ENCODE measurements at regions not wholly inside any gene's neighbourhood (a gene's known extent, or its start where the extent isn't known, plus 50 kb on each side); places are given as distances from the start of the nearest gene placed in this dataset.
"Not testable (repeated sequence)": the region's sequence is repeated elsewhere in the genome, so short reads cannot be mapped to it uniquely, and the experiment has no call there.

DNA sequence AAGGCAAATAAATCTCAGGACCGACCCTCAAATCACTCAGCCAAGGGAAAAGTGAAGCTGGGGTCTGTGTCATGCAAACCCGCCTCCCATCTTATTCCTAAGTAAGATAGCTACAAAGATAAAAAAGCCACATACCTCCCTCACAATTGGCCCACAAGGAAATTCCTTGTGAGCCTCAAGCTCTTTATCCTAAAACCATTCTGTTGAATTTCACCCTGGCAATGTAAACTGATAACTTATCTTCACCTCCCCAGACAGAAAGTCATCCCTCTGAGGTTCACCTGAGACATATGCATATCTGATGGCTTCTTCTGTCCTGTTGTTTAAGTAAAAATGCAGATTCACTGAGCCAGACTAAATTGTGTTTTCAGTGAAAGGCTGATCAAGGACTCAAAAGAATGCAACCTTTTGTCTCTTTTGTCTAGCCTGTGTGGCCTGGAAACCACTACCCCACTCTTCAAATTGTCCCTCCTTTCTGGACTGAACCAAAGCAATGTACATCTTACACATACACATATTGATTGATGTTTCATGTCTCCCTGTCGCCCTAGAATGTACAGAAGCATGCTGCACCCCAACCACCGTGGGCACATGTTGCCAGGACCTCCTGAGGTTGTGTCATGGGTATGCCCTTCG lies 91.3 kb downstream of the MFAP3L start:
- DNase-seq (ENCODE audit: insufficient read length, low spot score) (no peak), FAIRE-seq (peak; percentile 42)

DNA sequence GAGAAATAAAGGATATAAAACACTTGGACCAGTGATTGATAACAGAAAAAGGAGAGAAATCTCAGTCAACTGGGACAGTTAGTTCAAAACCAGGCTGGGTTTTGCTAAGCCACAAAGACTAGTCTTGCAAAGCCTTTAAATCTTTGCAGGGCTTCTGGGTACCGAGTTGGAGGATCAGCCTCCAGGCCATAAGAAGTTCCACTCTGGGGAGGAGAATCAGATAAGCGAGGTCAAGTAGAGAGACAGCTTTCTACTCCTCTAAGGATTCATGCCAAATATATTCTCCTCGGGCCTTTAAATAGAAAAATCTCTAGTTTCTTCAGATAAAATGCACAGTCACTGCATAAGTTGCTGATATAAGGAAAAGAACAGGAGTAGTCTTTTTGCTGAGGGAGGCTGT lies 92.7 kb downstream of the MFAP3L start:
- FAIRE-seq (no peak), DNase-seq (ENCODE audit: insufficient read length, low spot score) (no peak)

DNA sequence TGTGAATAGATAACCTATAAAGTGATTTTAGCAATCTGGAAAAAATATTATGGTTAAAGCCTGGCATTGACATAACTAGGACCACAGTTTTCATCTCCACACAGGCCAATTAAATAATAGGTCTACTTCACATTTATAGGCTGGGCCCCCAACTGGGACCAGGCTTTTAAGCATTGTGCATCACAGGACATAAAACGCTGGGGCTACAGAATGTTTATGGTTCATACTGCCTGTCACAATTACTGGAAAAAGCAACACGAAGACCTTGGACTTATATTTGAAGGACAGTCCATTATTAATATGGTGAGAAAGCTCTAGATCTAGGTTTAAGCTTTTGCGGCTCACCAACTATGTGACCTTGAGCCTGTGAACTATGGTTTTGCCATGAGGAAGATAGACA lies 94.2 kb downstream of the MFAP3L start:
- FAIRE-seq (no peak), DNase-seq (ENCODE audit: insufficient read length, low spot score) (no peak)

DNA sequence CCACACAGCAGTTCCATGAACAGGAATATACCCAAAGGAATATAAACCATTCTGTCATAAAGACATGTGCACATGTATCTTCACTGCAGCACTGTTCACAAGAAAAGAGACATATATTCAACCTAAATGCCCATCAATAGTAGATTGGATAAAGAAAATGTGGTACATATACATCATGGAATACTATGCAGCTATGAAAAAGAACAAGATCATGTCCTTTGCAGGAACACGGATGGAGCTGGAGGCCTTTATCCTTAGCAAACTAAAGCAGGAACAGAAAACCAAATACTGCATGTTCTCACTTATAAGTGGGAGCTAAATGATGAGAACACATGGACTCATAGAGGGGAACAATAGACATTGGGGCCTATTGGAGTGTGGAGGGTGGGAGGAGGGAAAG lies 95.4 kb downstream of the MFAP3L start:
- FAIRE-seq; DNase-seq (ENCODE audit: insufficient read length, low spot score): not testable (repeated sequence)

DNA sequence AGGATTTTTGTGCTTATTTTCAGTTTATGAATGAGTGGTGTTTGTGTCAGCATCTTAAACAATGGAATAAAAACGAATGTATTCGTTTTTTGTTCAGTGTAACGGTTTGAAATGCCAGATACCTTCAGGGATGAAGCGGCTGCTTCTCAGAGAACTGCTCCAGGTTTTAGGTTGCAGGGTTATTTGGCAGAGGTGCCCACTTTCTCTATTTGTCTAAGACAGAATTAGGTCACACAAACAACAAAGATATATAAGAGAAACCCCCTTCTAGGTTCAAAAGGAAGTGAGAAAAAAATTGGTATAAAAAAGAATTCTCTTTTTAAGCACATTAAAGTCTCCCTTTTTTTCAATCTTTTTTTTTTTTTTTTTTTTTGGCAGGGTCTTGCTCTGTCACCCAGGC lies 98.9 kb downstream of the MFAP3L start:
- FAIRE-seq (no peak), DNase-seq (ENCODE audit: insufficient read length, low spot score) (no peak)

DNA sequence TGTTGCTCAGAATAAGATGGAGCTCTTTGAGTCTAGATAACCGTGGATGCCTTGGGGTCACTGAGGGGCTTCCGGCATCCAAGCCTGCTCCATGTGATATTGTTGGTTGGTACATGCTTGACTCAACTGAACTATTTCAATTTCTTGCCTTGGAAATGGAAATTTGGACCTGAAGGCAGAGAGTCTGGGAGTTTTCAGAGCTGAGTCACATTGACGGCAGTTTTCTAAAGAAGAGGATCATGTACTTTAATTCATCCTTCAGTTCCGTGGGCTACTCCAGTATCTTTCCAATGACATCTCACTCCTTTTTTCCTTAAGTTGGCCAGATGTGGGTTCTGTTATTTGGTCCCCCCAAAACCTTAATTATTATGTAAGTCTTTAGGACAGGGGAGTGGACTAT lies 100.5 kb downstream of the MFAP3L start:
- FAIRE-seq (no peak), DNase-seq (ENCODE audit: insufficient read length, low spot score) (no peak)

DNA sequence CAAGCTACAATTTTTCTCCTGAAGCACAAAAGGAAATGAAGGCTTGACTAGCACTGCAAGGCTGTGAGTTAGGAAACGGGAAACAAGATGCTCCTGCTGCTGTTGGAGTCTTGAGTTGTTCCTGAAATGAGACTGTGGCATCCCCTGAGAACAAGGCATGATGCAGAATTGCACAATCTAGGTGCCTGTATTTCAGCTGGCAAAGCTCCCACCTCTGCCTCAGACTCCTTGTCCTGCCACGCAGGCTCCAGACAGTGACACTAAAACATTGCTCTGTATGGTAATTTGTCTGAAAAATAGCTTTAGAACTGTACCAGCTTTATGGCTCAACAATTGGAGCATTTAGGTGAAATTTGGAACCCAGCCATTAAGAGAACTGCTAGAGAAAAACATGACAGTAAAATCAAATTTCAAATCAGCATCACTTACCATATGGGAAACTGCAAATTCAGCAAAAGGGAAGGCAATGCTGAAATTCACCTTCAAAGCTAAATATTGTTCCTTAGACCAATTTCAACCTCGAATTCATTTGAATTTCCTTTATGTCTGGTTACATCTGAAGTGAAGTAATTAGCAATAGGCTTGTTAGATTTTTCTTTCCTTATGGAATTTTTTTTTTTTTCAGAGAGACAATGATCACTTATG lies 103.4 kb downstream of the MFAP3L start:
- DNase-seq (ENCODE audit: insufficient read length, low spot score) (no peak), FAIRE-seq (no peak)

DNA sequence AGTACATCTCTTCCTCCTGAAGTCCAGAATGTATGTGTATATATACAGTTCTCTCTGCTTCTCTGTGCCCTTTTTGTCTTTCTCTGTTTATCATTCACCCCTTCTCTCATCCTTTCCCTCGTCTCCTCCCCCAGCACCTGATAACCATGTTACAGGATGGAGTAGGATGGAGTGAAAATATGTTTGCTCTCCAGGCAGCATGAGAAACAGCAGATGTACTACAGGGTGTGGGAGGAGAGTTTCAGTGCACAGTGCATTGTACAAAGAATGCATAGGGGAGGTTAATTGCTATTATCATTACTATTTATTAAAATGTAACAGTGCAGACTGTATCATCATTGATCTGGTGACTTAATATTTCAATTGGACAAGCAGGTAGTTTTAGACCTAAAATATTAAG lies 104.5 kb downstream of the MFAP3L start:
- no peak for FAIRE-seq
- DNase-seq (ENCODE audit: insufficient read length, low spot score): no peak

DNA sequence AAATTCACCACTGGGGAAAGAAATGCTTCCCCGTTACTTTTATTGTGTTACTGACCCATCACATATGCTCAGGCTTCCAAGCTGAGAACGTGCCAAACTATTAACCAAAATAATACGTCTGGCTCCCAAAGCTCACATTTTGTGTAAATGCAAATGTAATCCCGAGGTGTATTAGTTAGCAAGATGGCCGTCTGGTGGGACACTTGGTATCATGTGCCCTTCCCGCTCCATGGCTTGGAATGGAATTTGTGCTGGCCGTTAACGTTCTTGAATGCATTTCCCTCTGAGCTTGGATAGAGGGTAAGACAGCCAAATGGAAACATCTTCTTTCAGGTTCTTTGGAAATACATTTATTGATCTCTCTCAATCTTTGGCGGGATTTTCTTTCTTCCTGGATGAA lies 105.0 kb downstream of the MFAP3L start:
- DNase-seq (ENCODE audit: insufficient read length, low spot score) (no peak), FAIRE-seq (no peak)

DNA sequence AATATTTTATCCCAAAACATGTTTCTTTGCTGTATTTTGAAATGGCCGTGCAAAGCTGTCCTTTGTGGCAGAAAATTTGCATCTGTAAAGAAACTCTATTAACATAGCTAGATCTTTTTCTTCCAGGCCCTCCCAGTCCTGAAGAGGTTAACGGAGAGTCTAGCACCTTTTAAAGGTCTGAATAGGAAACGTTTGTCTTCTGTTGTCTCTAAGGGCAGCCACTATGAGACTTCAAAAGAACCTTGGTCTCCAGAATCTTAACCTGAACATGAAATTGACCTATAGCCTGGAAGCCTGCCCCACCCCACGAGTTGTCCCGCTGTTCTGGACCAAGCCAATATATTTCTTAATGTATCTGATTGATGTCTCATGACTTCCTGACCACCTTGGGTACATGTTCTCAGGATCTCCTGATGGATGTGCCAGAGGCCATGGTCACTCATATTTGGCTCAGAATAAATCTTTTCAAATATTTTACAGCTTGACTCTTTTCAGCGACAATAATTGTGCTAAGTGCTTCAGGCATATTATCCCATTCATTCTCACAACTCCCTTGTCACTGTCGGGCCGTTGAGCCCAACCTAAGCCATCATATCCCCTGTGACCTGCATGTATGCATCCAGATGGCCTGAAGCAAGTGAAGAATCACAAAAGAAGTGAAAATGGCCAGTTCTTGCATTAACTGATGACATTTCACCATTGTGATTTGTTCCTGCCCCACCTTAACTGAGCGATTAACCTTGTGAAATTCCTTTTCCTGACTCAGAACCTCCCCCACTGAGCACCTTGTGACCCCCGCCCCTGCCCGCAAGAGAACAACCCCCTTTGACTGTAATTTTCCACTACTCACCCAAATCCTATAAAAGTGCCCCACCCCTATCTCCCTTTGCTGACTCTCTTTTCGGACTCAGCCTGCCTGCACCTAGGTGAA lies 106.7 kb downstream of the MFAP3L start:
- not testable (repeated sequence) for DNase-seq (ENCODE audit: insufficient read length, low spot score); FAIRE-seq

DNA sequence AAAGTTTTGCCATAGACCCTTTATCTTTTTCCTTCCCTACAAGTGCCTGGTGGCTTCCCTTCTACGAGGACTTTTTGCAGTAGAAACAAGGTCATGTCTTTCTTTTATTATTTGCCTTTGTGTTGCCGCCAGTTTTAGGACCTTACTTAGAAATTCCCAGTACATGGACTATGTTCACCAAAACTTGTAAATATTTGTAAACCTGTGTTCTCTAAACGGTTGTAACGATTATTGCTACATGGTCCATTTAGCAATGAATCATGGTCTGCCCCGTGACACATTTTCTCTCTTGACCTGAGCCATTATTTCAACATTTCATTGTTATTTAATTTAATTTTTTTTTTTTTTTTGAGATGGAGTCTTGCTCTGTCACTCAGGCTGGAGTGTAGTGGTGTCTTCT lies 110.7 kb downstream of the MFAP3L start:
- FAIRE-seq (no peak), DNase-seq (ENCODE audit: insufficient read length, low spot score) (no peak)

DNA sequence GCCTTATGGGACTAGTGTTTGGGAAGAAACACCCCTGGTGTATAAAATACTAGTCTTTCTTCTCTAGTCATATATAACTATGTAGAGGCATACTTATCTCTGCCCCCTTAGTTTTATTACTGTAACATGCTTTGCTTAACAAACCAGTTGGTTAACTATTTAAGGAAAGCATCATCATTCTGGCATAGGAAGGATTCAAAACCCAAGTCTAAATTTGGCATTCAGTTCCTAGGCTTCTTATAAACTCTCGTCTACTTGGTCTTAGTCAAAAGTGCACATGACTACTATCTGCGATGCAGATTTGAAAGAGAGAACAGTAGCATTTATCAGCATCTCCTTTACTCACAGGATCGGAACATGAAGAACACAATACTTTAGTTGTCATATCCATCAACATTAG lies 111.3 kb downstream of the MFAP3L start:
- no peak for FAIRE-seq
- DNase-seq (ENCODE audit: insufficient read length, low spot score): no peak

DNA sequence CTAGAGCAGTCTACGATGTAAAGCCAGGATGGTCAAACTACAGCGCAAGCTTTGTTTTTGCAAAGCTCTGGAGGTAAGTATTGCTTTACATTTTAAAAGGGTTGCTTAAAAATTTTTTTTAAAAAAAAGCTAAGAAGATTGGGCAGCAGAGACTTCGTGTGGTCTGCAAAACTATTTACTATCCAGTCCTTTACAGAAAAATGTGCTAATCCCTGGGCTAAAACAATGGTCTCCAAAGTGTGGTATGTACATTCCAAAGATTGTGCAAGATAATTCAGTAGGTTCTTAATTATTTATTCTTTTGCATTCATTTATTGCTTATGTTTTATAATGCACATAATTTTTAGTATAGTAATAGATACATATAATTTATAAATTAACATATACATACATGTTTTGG lies 113.2 kb downstream of the MFAP3L start:
- FAIRE-seq: no peak

DNA sequence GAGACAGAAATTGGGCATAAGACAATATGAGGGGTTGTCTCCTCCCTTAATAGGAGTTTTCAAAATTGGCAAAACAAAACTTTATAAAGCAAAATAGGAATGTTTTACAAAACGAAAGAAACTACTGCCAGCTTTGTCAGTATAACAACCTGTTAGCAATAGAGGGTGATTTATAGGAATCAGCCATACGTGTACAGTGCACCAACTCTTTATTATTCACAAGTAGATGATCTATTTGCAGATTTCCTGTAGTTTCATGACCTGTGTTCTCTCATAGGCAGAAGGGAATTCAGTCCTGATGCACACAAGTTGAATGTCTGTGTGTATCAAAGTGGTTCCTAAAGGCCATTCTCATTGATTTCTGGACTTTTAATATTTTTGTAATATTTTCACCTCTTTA lies 116.3 kb downstream of the MFAP3L start:
- no peak for FAIRE-seq

More for the DNA sequence above, 113.2 kb downstream of the MFAP3L start:
- no peak for DNase-seq (ENCODE audit: insufficient read length, low spot score)

DNA sequence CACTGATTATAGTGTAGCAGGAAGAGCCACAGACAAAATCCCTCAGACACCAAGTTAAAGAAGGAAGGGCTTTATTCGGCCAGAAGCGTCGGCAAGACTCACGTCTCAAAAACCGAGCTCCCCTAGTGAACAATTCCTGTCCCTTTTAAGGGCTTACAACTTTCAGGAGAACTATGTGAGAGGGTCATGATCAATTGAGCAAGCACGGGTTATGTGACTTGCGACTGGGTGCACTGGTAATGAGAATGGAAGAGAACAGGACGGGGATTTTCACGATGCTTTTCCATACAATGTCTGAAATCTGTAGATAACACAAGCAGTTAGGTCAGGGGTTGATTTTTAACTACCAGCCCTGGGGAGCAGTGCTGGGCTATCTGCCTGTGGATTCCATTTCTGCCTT lies 116.7 kb downstream of the MFAP3L start:
- DNase-seq (ENCODE audit: insufficient read length, low spot score) (no peak), FAIRE-seq (no peak)

More for the DNA sequence above, 116.3 kb downstream of the MFAP3L start:
- DNase-seq (ENCODE audit: insufficient read length, low spot score): no peak

DNA sequence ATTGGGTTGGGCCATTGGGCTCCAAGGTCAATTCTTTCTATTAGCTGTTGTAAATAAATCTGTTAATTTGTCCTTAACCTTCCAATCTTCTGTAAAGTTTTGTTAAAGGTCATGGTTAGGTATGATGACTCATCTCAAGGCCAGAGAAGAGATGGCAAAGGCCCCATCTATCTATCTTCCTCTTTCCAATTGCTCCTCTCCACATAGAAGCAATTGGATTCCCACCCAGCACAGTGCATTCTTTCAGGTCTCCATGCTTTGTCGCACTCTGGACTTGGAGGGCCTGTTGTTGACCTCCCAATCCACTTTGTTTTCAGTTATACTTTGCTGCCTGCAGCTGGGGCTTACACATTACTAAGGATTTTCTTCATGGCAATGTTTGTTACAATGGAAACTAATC lies 118.5 kb downstream of the MFAP3L start:
- FAIRE-seq (no peak), DNase-seq (ENCODE audit: insufficient read length, low spot score) (no peak)

DNA sequence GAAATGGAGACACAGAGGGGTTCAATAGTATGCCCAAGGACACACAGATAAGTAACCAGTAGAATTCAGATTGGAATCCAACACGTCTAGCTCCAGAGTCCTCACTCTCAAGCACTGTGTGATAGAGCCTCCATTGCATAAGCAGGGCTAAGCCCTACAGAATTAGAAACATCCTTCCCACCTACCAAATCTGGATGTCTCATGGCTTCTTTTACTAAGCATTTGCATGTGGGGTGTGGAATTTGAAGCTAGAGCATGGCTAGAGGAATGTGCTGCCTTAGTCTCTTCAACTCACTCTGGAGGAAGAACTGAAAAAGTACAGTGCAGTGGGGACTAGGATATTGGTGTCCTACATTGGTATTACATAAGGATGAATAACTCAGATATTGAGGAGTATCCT lies 119.4 kb downstream of the MFAP3L start:
- FAIRE-seq (no peak), DNase-seq (ENCODE audit: insufficient read length, low spot score) (no peak)

DNA sequence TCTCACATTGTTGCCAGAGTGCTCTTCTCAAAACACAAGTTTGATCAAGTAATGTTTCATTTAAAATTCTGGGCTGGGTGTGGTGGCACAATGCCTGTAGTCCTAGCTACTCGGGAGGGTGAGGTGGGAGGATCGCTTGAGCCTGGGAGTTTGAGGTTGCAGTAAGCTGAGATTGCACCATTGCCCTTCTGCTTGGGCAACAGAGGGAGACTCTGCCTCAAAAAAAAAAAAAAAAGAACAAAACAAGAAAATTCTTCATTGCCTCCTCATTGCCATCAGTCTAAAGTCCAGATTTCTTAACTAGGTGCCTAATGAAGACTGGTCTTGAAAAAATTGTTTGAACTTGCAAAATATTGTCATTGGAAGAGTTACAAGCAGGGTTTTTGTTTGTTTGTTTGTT lies 120.1 kb downstream of the MFAP3L start:
- FAIRE-seq (no peak), DNase-seq (ENCODE audit: insufficient read length, low spot score) (no peak)

DNA sequence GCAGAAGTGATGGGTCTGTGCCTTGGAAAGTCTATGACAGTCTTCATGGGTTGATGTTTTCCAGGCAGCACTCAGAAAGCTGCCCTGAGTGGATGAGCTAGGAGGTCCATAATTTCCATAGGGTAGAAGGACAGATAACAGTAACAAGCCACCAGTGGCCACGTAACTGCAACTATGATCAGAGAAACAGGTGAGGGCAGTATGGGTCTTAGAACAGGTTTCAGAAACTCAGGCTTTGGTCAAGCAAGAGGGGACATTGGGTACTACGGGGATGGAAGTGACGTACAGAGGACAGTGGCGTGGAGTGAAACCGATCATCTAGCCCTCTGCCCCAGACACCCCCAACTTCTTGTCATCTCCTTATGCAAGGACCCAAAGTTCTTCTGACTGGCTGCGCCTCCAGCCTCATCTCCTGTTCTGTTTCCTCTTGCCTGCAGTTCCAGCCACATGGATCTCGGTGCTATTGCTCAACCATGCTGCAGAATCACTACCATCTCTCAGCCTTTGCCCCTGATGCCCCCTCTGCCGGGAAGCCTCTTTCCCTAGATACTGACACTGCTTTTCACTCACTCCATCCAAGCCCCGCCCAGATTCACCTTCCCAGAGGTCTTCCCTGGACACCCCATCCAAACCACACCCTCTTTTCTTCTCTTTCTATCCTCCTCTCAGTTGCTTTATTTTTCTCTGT lies 123.4 kb downstream of the MFAP3L start:
- no peak for FAIRE-seq
- DNase-seq (ENCODE audit: insufficient read length, low spot score): no peak

DNA sequence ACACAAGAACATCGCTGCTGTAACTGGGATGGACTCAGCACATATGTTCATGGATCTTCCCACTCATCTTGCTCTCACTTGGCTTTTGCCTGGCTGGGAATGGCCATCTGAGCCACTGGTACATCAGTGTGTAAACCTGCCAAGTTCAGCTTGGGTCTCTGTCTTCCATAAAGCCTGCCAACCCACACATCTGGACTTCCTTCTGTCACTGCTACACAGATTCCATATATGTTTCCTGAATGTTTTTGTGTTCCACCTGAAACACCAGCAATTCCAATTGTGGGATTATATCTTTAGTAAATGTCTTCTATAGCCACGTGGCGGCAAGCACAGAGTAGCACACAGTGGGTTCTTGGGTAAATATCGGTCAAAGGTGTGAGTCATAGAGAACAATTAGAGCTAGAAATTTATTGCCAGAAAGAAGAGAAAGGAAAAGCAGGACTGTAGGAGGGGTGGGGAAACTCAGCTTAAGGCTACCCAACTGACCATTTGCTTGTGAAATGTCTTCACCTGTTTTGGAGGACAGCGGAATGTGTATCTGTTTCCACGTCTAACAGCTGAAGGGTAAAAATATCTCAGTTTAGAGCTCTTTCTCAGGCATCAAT lies 125.9 kb downstream of the MFAP3L start:
- no peak for FAIRE-seq
- no peak for DNase-seq (ENCODE audit: insufficient read length, low spot score)

DNA sequence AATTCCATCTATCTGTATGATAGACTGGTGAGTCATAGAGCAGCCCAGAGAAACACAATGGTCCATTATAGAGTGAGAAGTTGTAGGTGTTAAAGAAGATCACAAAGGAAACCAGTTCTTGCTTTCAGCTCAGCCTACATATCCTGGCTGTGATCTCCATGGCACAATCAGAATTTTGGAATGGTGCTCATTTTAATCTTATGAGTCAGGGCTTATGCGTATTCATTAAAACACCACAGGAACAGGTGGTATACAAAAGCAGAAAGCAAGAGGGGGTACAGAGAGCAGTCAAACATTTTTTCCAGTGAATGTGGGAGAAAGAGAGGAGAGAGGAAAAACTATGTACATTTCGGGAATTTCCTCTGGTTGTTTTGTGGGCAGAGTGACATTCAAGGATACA lies 126.9 kb downstream of the MFAP3L start:
- DNase-seq (ENCODE audit: insufficient read length, low spot score): no peak
- FAIRE-seq: no peak
